ENCODE measurements at regions not wholly inside any gene's neighbourhood (a gene's known extent, or its start where the extent isn't known, plus 50 kb on each side); places are given as distances from the start of the nearest gene placed in this dataset.

DNA sequence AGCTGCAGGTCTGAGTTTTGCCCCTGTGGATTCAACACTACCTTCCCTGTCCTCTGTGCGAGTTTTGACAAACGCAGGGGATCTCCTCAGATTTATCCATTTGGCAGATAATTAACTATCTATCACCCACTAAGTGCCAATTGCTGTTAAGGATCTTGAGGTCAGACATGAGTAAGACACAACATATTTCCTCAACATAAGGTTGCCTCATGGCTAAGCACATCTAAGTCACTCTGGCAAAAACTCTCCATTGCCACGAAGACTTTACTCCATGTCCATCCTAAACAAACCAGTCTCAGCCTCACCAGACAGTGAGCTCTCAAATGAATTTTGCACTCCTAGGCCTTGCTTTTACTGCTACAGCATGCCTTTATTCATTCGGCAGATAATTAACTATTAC lies 408.4 kb downstream of the MAFB start:
- no peak for TF ChIP-seq POLR2AphosphoS5 (IDR thresholded peaks at IDR 0.05; ENCODE audit: insufficient read depth in 1 of 2, low read depth in 1 of 2)
- TF ChIP-seq POLR2A (IDR thresholded peaks at IDR 0.05), result no peak
